SK-N-SH (cell line): ENCODE measurements at regions not wholly inside any gene's neighbourhood (a gene's known extent, or its start where the extent isn't known, plus 50 kb on each side); places are given as distances from the start of the nearest gene placed in this dataset.
"Not testable (repeated sequence)": the region's sequence is repeated elsewhere in the genome, so short reads cannot be mapped to it uniquely, and the experiment has no call there.

Source experiments
- CTCF ChIA-PET: fragments of 300-600, 350-600 bp; formaldehyde crosslinking; extraction: SDS; loops from one replicate; lab custom pipeline; 2021; lab: Yijun Ruan, JAX
- POLR2A ChIA-PET: fragments of 350-600 bp; sonication (Branson Sonifier 250); formaldehyde crosslinking; extraction: SDS; loops from one replicate; lab custom pipeline; 2020; ENCODE audit warnings: antibody characterized with exemption, inconsistent platforms; lab: Yijun Ruan, JAX
- DNase-seq: peaks from one replicate; pipeline ENCODE4 v3.0.0; 2012
- H2AFZ ChIP-seq: fragments of 200-600 bp; sonication (generic); 2 replicates; pipeline ENCODE4 v1.8.1; 2016; ENCODE audit warnings: antibody characterized with exemption, mild to moderate bottlenecking, low read depth
- H3F3A ChIP-seq: fragments of 200-600 bp; sonication (generic); replicated peaks from 2 replicates; pipeline ENCODE3; 2016; ENCODE audit warnings: antibody characterized with exemption, mild to moderate bottlenecking; ENCODE audit not compliant: insufficient read depth
- H3K27ac ChIP-seq, 2 experiments: fragments of 200-500 bp in 1 of 2; fragments of 200-600 bp in 1 of 2; sonication (Bioruptor generic) in 1 of 2; sonication (generic), shearing (Covaris generic) in 1 of 2; 2 replicates each; pipeline versions ENCODE4 v1.5.1 to v1.6.1; 2014 to 2016; ENCODE audit warnings: low read depth in 2 of 2, inconsistent platforms in 1 of 2, low read length in 1 of 2, mild to moderate bottlenecking in 1 of 2, mixed read lengths in 1 of 2
- H3K27me3 ChIP-seq: fragments of 200-600 bp; sonication (generic), shearing (Covaris generic); 2 replicates; pipeline ENCODE4 v1.6.1; 2016; ENCODE audit warnings: mixed run types; ENCODE audit not compliant: insufficient read depth
- H3K36me3 ChIP-seq, 2 experiments: fragments of 200-500 bp in 1 of 2; fragments of 200-600 bp in 1 of 2; sonication (Bioruptor generic) in 1 of 2; sonication (generic) in 1 of 2; replicated peaks in 1 of 2; 2 replicates each; pipeline versions ENCODE3 to v1.5.1; 2014 to 2016; ENCODE audit warnings: low read length in 1 of 2, mild to moderate bottlenecking in 1 of 2; ENCODE audit not compliant: insufficient read depth in 2 of 2, control insufficient read depth in 1 of 2
- H3K4me1 ChIP-seq, 2 experiments: fragments of 200-500 bp in 1 of 2; fragments of 200-600 bp in 1 of 2; sonication (Bioruptor generic) in 1 of 2; sonication (generic), shearing (Covaris generic) in 1 of 2; 2 replicates each; pipeline versions ENCODE4 v1.5.1 to v1.6.1; 2014 to 2016; ENCODE audit warnings: low read depth in 1 of 2, low read length in 1 of 2, mixed run types in 1 of 2; ENCODE audit not compliant: insufficient read depth in 2 of 2, control insufficient read depth in 1 of 2
- H3K4me2 ChIP-seq: fragments of 200-600 bp; sonication (generic), shearing (Covaris generic); 2 replicates; pipeline ENCODE4 v1.6.1; 2017; ENCODE audit warnings: mixed run types
- H3K4me3 ChIP-seq, 2 experiments: fragments of 200-500 bp in 1 of 2; fragments of 200-600 bp in 1 of 2; sonication (Bioruptor generic) in 1 of 2; sonication (generic), shearing (Covaris generic) in 1 of 2; 2 replicates each; pipeline versions ENCODE4 v1.5.1 to v1.8.1; 2014 to 2016; ENCODE audit warnings: low read depth in 2 of 2, inconsistent platforms in 1 of 2, low read length in 1 of 2, mild to moderate bottlenecking in 1 of 2, mixed read lengths in 1 of 2, moderate library complexity in 1 of 2
- H3K79me2 ChIP-seq: fragments of 200-600 bp; sonication (generic); 2 replicates; pipeline ENCODE4 v1.8.1; 2017; ENCODE audit warnings: mild to moderate bottlenecking; ENCODE audit not compliant: insufficient read depth
- H3K9ac ChIP-seq: fragments of 200-600 bp; sonication (generic); 2 replicates; pipeline ENCODE4 v1.6.1; 2017; ENCODE audit warnings: mixed run types
- H3K9me2 ChIP-seq: fragments of 200-600 bp; sonication (generic); 2 replicates; pipeline ENCODE4 v1.6.1; 2017; ENCODE audit warnings: mixed run types
- H3K9me3 ChIP-seq: fragments of 200-600 bp; sonication (generic); 2 replicates; pipeline ENCODE4 v1.6.1; 2017; ENCODE audit warnings: mixed run types, mild to moderate bottlenecking, moderate library complexity
- H4K20me1 ChIP-seq: fragments of 200-600 bp; sonication (generic); 2 replicates; pipeline ENCODE4 v1.6.1; 2017; ENCODE audit warnings: mild to moderate bottlenecking, mixed run types; ENCODE audit not compliant: insufficient read depth
- ELF1 ChIP-seq: IDR thresholded peaks from 2 replicates; pipeline ENCODE4 v1.4.0; 2012
- EZH2phosphoT487 ChIP-seq: fragments of 200-600 bp; sonication (generic); IDR thresholded peaks from 2 replicates; pipeline ENCODE4 v1.6.1; 2017; ENCODE audit warnings: low read depth, mixed run types, mild to moderate bottlenecking, antibody characterized with exemption, moderate library complexity, borderline replicate concordance
- GATA2 ChIP-seq: sonication (generic); formaldehyde crosslinking; IDR thresholded peaks from 2 replicates; pipeline ENCODE4 v1.5.0; 2020; ENCODE audit warnings: mild to moderate bottlenecking, missing genetic modification reagents
- MEF2A ChIP-seq: IDR thresholded peaks from 2 replicates; pipeline ENCODE4 v1.4.0; 2012; ENCODE audit warnings: low read depth, borderline replicate concordance
- POLR2AphosphoS5 ChIP-seq: IDR thresholded peaks from 2 replicates; pipeline ENCODE4 v1.6.1; 2012; ENCODE audit warnings: low read depth, low read length
- RAD21 ChIP-seq: IDR thresholded peaks from 2 replicates; pipeline ENCODE4 v1.6.1; 2012; ENCODE audit warnings: mild to moderate bottlenecking, low read length
- RCOR1 ChIP-seq: fragments of 150-350 bp; IDR thresholded peaks from 2 replicates; pipeline ENCODE4 v1.6.1; 2017; ENCODE audit warnings: antibody characterized with exemption, low read length
- RXRA ChIP-seq: IDR thresholded peaks from 2 replicates; pipeline ENCODE4 v1.4.0; 2012; ENCODE audit warnings: low read depth, mild to moderate bottlenecking, borderline replicate concordance
- SIN3A ChIP-seq: IDR thresholded peaks from 2 replicates; pipeline ENCODE4 v1.6.1; 2012; ENCODE audit warnings: low read depth, mild to moderate bottlenecking, low read length, moderate library complexity, borderline replicate concordance
- SMC3 ChIP-seq: IDR thresholded peaks from 2 replicates; pipeline ENCODE4 v1.6.1; 2012; ENCODE audit warnings: low read depth, low read length, improper control_type of control experiment
- YY1 ChIP-seq: IDR thresholded peaks from 2 replicates; pipeline ENCODE4 v1.4.0; 2012; ENCODE audit warnings: low read depth, mild to moderate bottlenecking
- WGBS: methylation state at CpG from one replicate; pipeline ENCODE4 v1.1.6; 2017; ENCODE audit warnings: low lambda C conversion rate; 5-methylcytosine and 5-hydroxymethylcytosine counted together
- TF ChIP-seq, protein P1 (sequence below): IDR thresholded peaks from 2 replicates; pipeline ENCODE4 v1.6.1; 2012; ENCODE audit warnings: mild to moderate bottlenecking, low read depth, low read length, moderate library complexity
- TF ChIP-seq, protein P2 (sequence below): IDR thresholded peaks from 2 replicates; pipeline ENCODE4; 2012
- TF ChIP-seq, protein P3 (sequence below): IDR thresholded peaks from 2 replicates; pipeline ENCODE4 v1.4.0; 2012; ENCODE audit warnings: low read depth, borderline replicate concordance
- TF ChIP-seq, protein P4 (sequence below): fragments of 150-350 bp; IDR thresholded peaks from 2 replicates; pipeline ENCODE4 v1.6.1; 2017; ENCODE audit warnings: antibody characterized with exemption, low read length, low read depth, borderline replicate concordance

DNA sequence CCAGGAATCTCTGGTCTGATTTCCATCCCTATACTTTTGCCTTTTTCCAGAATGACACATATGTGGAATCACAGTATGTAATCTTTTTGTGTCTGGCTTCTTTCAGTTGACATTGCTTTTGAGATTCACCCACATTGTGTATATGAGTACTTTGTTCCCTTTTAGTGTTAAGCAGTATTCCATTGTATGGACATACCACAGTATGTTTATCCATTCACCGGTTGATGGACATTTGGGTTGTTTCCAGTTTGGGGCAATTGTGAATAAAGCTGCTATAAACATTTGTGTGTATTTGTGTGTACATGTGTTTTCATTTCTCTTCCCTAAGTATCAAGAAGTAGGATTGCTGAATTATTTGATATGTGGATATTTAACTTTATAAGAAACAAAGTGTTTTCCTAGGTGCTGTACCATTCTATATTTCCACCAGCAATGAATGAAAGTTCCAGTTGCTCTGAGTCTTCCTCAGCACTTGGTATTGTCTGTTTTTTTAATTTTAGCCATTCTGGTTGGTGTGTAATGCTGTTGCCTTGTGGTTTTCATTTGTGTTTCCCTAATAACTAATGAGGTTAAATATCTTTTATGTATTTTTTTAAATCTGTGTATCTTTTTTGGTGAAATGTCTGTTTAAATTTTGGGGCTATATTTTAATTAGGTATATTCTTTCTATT is 203.5 kb upstream of the HAAO start:
- H3K27ac ChIP-seq, result no peak overlapping the region
- no peaks in the 10 kb centered on the region for H3K79me2 ChIP-seq
- ChIA-PET CTCF (no interaction called here), POLR2A (no interaction called here)
- no peaks in the 10 kb centered on the region for H3K9me3 ChIP-seq
- TF ChIP-seq SIN3A, result no peak
- no peak for TF ChIP-seq ELF1
- TF ChIP-seq, protein P1, sequence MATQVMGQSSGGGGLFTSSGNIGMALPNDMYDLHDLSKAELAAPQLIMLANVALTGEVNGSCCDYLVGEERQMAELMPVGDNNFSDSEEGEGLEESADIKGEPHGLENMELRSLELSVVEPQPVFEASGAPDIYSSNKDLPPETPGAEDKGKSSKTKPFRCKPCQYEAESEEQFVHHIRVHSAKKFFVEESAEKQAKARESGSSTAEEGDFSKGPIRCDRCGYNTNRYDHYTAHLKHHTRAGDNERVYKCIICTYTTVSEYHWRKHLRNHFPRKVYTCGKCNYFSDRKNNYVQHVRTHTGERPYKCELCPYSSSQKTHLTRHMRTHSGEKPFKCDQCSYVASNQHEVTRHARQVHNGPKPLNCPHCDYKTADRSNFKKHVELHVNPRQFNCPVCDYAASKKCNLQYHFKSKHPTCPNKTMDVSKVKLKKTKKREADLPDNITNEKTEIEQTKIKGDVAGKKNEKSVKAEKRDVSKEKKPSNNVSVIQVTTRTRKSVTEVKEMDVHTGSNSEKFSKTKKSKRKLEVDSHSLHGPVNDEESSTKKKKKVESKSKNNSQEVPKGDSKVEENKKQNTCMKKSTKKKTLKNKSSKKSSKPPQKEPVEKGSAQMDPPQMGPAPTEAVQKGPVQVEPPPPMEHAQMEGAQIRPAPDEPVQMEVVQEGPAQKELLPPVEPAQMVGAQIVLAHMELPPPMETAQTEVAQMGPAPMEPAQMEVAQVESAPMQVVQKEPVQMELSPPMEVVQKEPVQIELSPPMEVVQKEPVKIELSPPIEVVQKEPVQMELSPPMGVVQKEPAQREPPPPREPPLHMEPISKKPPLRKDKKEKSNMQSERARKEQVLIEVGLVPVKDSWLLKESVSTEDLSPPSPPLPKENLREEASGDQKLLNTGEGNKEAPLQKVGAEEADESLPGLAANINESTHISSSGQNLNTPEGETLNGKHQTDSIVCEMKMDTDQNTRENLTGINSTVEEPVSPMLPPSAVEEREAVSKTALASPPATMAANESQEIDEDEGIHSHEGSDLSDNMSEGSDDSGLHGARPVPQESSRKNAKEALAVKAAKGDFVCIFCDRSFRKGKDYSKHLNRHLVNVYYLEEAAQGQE, result no peak
- TF ChIP-seq MEF2A, result no peak
- no peak for TF ChIP-seq RAD21
- TF ChIP-seq GATA2 (CRISPR knock-in tag), result no peak
- TF ChIP-seq, protein P2, sequence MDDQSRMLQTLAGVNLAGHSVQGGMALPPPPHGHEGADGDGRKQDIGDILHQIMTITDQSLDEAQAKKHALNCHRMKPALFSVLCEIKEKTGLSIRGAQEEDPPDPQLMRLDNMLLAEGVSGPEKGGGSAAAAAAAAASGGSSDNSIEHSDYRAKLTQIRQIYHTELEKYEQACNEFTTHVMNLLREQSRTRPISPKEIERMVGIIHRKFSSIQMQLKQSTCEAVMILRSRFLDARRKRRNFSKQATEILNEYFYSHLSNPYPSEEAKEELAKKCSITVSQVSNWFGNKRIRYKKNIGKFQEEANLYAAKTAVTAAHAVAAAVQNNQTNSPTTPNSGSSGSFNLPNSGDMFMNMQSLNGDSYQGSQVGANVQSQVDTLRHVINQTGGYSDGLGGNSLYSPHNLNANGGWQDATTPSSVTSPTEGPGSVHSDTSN, result no peak
- TF ChIP-seq SMC3, result no peak
- TF ChIP-seq YY1, result no peak
- no peak for TF ChIP-seq POLR2AphosphoS5
- TF ChIP-seq RCOR1, result no peak
- no peak for TF ChIP-seq EZH2phosphoT487
- TF ChIP-seq, protein P3, sequence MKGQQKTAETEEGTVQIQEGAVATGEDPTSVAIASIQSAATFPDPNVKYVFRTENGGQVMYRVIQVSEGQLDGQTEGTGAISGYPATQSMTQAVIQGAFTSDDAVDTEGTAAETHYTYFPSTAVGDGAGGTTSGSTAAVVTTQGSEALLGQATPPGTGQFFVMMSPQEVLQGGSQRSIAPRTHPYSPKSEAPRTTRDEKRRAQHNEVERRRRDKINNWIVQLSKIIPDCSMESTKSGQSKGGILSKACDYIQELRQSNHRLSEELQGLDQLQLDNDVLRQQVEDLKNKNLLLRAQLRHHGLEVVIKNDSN, result no peak
- no peak for TF ChIP-seq RXRA
- TF ChIP-seq, protein P4, sequence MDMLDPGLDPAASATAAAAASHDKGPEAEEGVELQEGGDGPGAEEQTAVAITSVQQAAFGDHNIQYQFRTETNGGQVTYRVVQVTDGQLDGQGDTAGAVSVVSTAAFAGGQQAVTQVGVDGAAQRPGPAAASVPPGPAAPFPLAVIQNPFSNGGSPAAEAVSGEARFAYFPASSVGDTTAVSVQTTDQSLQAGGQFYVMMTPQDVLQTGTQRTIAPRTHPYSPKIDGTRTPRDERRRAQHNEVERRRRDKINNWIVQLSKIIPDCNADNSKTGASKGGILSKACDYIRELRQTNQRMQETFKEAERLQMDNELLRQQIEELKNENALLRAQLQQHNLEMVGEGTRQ, result no peak
- H3K4me3 ChIP-seq, result no peak overlapping the region
- no peaks in the 10 kb centered on the region for H3K4me1 ChIP-seq
- no peak for DNase-seq
- H3F3A ChIP-seq, result no peaks in the 10 kb centered on the region
- H3K9me2 ChIP-seq, result no peaks in the 10 kb centered on the region
- H2AFZ ChIP-seq, result no peak overlapping the region
- no peak overlapping the region for H3K4me2 ChIP-seq
- WGBS, result 97% methylated on average over 1 of the region's 1 CpG
- H4K20me1 ChIP-seq, result no peaks in the 10 kb centered on the region
- H3K9ac ChIP-seq, result no peak overlapping the region
- no peaks in the 10 kb centered on the region for H3K27me3 ChIP-seq
- H3K36me3 ChIP-seq, result no peaks in the 10 kb centered on the region

DNA sequence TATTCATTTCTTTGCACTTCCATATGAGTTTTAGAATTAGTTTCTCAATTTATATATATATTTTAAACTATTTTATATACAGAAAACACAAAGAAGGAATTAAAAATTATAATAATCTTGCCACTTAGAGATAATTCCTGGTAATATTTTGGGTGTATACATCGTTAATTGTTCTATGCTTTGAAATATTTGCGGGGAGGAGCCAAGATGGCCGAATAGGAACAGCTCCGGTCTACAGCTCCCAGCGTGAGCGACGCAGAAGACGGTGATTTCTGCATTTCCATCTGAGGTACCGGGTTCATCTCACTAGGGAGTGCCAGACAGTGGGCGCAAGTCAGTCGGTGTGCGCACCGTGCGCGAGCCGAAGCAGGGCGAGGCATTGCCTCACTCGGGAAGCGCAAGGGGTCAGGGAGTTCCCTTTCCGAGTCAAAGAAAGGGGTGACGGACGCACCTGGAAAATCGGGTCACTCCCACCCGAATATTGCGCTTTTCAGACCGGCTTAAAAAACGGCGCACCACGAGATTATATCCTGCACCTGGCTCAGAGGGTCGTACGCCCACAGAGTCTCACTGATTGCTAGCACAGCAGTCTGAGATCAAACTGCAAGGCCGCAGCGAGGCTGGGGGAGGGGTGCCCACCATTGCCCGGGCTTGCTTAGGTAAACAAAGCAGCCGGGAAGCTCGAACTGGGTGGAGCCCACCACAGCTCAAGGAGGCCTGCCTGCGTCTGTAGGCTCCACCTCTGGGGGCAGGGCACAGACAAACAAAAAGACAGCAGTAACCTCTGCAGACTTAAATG is 197.1 kb upstream of the HAAO start:
- H3K27me3 ChIP-seq, H3K27ac ChIP-seq, H2AFZ ChIP-seq, H3K36me3 ChIP-seq, H3K4me2 ChIP-seq, H3K9me2 ChIP-seq, H3F3A ChIP-seq, H4K20me1 ChIP-seq, DNase-seq, H3K79me2 ChIP-seq, H3K4me3 ChIP-seq, CTCF ChIA-PET, H3K9ac ChIP-seq, H3K4me1 ChIP-seq, H3K9me3 ChIP-seq, POLR2A ChIA-PET: not testable (repeated sequence)
- WGBS, result 93% methylated on average over 18 of the region's 37 CpGs

DNA sequence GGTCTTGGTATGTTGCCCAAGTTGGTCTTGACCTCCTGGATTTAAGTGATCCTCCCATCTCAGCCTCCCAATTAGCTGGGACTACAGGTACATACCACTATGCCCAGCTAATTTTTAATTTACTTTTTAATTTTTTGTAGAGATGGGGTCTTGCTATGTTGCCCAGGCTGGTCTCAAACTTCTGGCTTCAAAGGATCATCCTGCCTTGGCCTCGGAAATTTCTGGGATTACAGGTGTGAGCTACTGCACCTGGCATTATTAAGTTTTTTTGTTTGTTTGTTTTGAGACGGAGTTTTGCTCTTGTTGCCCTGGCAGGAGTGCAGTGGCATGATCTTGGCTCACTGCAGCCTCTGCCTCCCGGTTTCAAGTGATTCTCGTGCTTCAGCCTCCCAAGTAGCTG is 195.7 kb upstream of the HAAO start:
- H4K20me1 ChIP-seq, H2AFZ ChIP-seq, H3K79me2 ChIP-seq, DNase-seq, H3K4me1 ChIP-seq, H3K27me3 ChIP-seq, H3K36me3 ChIP-seq, H3K9ac ChIP-seq, H3K9me3 ChIP-seq, H3K9me2 ChIP-seq, H3K4me3 ChIP-seq, POLR2A ChIA-PET, H3F3A ChIP-seq, H3K27ac ChIP-seq, H3K4me2 ChIP-seq: not testable (repeated sequence)
- CTCF ChIA-PET, result interaction anchor here (0.8 to 2.7 kb wide), 5 partner anchors 13 to 550 kb away, joined by 3 to 13 read pairs (median 3); no protein-coding TSS in a partner anchor
- WGBS, result 80% methylated on average over 4 of the region's 4 CpGs
